GM18873 (cell line): ENCODE measurements at regions not wholly inside any gene's neighbourhood (a gene's known extent, or its start where the extent isn't known, plus 50 kb on each side); places are given as distances from the start of the nearest gene placed in this dataset.

ENCODE experiments used
- ATAC-seq: cut with Tn5 transposase; IDR thresholded peaks from one replicate; pipeline ENCODE4 v1.9.1; 2021; ENCODE audit warnings: mild to moderate bottlenecking, moderate library complexity, moderate number of reproducible peaks; ENCODE audit not compliant: unreplicated experiment, low FRiP score

DNA sequence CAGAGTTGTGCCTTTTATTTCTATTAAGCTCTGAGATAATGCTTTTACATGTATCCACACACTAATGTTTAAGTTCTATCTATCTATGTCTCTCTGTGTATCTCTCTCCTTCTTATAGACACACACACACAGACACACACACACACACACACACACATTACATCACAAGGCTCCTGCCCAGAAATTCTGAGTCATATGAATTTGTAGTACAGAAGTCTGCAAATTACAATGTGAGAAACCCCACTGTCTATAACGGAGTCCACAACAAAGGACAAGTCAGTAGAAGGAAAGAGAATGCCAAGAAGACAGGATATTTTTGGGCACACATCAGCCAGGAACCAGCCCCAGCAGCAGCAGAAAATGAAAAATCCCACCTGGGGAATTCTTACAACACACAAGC lies 142.4 kb downstream of the EN1 start:
- ATAC-seq = no peak

DNA sequence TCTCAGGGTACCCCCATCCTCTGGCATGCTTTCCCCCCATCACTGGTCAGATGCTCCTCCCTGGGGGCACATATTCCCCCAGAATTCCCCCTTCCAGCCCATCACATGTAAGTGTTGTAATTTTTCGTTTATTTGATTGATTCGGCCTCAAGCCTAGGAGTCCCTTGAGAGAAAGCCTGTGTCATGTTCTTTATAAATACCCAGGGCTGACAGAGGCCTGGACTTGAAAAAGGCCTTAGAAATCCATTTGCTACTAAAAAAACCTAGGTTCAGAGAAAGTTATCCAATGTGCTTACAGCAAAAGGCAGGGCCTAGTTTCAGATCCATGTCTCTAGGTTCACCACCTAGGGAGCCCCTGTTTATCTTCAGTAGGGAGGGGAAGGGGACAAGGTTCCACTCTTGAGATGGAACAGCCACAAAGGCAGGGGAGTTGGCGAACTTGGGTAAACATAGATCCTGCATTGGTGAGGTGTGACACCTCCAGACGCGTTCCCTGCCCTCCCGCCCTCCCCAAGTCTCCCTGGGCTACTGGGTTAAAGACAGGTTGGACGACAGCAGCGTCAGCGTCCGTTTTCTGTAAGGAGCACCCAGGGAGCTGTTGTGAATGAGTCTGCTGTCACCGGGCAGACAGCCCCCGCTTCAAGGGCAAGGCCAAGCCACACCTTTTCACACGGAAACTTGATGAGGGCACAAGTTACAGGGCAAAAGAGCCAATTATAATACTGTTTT lies 147.8 kb downstream of the EN1 start:
- no peak for ATAC-seq

DNA sequence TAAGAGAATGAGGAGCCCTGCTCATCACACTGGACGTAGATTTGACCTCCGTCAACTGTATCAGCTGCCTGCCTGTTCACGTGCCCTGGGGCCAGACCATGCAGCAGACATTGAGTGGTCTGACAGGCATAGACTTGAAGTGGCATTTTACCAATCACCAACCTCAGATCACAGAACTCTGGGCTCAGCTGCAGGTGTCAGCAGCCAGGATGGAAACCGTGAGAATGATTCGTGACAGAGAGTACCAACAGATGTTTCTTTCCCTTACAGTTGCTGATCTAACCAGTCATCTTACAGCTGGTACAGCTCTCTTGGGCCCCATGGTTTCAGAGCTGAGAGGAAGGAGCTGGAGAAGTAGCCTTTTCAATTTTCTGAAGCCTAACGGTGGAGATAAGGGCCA lies 148.9 kb downstream of the EN1 start:
- ATAC-seq = no peak

DNA sequence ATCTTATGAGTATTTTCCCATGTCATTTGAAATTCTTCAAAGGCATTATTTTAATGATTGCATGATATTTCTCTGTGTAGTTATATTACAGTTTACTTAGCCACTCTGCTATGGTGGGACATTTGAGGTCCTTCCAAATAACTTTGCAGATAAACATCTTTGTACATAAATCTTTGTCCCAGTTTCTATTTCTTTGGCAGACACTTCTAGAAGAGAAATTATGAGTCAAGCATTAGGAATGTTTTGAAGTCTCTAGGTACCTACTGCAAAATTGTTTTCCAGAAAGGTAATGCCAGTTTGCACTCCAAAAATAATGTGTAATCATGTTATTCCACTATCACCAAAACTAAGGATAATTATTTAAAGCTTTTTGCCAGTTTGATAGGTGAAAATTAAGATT lies 149.7 kb downstream of the EN1 start:
- ATAC-seq = no peak

DNA sequence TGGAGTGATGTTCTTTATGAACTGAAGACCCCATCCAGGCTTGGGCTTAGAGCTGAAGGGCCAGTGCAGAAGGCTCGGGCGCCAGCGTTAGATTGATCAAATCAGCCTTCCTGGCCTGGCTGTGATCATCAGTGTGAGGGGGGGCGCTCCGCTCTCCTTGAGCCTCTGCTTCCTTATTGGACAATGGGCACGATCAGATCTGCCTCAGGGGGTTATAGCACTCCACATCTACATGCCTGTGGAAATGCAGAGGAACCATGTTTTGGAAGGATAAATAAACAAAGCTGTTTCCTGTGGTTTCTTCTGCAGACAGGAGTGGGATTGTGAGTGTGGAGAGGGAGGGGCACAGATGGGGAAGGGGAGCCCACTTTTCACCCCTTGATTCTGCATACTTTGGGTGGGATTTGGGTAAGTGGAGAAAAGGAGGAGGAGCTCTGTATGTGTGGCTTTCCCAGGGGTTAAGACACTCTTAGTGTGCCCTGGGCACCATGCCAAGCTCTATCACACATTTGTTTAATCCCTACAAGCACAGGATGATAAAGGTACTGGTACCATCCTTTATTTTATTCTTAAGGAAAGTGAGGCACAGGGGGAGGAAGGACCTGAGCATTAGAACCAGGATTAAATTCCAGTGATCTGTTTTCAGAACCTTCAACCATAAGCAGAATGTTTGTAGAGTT lies 150.5 kb downstream of the EN1 start:
- ATAC-seq = no peak

DNA sequence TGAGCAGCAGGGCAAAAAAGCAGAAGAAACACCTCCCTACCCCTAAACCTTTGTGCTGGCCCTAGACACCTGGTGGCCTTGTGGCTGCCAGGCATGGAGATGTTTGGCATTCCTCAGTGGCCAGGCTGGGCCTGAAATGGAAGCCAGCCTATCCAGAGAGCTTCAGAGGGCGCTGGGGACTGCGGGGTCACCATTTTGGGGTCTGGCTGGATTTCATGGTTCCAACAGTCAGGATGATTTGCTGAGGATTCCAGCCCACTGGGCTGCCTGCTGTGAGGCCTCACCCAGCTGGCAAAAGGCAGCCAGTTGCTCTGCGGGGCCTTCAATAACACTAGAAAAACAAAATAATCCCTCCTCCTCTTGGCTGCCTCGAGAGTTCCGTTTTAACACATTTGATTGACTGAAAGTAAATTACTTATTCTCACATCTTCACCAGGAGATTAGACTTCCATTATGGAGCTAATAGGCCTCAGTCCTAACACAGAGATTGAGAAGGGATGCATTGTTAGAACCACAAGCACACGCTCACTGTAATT lies 154.1 kb downstream of the EN1 start:
- ATAC-seq = no peak

DNA sequence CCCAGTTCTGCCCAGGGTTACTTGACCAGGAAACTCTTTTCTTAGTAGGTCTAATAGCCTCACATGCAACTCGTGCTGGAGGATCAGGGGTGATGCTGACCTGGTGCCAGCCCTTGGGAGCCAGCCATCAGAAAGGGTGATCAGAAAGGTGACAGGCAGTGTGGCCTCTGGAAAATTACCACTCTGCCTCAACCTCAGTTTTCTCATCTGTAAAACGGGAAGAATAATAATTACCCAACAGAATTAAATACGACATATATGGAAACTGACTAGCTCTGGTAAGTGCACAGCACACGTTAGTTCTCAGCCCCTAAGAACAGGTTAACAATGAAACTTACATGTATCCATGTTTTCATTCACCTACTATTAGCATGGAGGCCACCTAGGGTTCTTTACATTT lies 157.6 kb downstream of the EN1 start:
- no peak for ATAC-seq

DNA sequence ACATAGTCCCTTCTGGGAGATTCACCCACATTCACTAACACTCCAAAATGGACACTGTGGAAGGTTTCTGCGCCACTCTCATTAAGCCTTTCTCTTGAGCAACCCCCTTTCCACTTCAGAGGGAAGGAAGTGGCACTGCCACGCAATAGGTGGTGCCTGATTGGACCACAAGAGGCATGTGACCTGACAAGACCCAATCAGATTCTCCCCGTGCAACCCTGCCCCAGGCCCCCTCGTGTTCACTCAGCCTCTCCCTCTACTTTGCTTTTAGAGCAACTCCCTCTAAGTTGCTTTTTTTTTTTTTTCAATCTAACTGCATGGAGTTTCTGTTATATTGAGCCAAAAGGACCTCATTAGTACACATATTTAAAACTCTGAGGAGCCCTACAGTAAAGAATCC lies 158.0 kb downstream of the EN1 start:
- no peak for ATAC-seq

DNA sequence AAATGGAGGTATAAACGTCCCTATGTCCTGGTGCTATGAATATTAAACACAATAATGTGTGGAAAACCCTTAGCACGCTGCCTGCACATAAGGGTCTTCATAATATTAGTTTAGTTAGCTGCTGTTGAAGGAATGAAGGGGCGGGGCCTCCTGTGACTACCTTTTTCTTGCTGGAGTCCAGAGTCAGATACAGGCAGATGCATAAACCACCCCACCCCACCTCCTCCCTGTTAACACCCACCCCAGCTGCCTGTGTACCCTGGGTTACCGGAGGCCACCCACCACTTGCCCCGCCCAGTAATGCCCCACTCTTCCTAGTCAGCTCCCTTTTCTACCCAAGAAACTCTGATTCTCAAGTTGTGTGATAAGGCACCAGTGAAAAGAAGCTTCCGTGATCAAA lies 158.4 kb downstream of the EN1 start:
- ATAC-seq = no peak

DNA sequence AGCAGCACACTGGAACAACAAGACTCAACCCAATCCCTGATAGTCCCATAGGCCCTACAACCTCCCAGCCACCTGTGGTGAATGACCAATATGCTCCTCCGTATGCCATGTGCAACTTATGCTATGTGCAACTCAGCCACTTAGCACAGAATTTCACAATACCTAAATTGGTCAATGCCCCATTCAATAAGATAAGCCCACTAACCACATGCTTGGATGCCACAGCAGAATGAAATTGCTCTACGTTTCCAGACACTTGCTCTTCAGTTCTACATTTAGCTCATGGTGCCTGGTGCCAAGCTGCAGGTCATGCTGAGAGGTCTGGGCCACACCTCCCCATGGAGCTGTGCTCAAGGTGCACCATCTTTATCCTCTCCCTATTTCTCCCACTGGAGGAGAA lies 159.8 kb downstream of the EN1 start:
- no peak for ATAC-seq

DNA sequence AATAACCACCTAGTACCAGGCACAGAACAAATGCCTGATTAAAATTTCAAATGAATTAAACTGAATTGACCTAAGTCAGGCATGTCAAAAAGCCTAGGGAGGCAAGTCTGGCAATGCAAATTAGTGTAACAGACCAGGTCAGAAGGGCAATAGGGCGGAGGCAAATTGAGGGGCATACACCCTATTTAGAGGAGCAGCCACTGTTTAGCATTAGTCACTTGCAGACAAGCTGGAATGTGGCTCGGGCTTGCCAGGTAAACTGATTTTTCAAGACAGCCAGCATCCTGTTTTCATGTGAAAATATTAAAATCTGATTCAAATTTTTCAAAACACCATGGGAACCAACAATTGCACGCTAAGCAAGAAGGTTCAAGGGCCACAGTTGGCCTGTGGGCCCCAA lies 160.3 kb downstream of the EN1 start:
- ATAC-seq = no peak

DNA sequence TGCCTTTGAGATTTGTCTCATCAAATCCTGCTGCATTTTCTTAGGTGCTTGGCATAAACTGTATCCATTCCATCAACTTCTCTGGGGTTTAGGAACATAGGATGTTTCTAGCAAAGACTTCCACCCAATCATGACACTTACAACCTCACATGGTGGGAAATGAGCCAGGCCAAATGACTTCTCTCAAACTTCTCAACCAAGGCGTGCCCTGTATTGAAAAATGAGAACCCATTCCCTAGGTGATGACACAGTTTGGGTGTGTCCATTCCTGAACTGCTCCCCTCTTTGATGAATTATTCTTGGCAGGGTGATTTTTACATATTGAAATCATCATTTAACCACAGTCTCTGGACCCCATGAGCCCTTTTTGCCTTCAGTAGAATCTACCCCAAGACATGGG lies 161.1 kb downstream of the EN1 start:
- ATAC-seq = no peak

DNA sequence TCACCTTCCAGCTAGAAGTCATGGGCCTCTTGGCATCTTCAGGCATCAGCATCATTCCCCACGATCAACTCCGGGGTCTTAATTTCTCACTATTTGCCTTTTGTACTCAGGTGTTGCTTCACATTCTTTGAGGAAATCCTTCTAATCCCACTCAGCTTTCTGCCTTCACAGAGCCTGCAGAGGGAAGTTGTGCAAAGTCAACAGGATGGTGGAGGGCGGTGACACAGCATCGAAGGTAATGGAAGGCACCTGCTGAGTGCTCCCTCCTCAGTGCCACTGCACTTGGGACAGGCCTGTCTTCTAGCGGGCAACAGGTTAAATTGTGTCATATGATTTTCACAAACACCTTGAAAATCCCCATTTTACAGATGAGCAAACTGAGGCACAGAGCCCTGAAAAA lies 164.0 kb downstream of the EN1 start:
- no peak for ATAC-seq

DNA sequence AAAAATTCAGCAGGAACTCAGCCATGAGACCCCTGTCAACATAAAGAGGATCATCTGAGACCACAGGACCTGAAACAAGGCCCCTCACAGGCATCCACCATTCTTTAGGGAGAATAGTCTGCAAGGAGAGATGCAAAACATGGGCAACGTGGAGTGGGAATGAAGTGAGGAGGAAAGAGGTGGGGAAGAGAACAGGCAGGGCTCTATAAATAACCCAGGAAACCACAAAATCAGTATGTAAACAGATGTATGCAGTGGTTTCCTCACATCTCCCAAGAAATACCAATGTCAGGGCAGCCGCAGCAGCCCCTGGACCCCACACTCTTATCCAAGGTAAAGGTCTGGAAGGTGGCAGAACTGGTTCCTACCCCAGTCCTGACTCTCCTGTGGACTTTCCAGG lies 168.5 kb downstream of the EN1 start:
- no peak for ATAC-seq

DNA sequence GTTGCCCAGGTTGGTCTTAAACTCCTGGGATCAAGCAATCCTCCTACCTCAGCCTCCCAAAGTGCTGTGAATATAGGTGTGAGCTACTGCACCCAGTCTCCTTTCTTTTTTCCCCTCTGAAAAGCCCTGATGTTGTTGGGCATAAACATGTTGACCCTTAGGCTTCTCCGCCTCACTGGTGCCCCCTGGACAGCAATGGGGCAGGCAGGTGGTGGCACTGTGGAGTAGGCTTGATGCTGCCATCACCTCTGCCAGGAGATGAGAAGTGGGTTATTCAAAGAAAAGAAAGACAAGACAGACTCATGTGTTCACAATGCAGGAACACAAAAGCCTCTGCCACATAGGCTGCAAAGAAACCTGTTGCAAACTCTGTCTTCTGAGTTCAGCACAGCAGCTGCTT lies 169.9 kb downstream of the EN1 start:
- ATAC-seq = no peak

DNA sequence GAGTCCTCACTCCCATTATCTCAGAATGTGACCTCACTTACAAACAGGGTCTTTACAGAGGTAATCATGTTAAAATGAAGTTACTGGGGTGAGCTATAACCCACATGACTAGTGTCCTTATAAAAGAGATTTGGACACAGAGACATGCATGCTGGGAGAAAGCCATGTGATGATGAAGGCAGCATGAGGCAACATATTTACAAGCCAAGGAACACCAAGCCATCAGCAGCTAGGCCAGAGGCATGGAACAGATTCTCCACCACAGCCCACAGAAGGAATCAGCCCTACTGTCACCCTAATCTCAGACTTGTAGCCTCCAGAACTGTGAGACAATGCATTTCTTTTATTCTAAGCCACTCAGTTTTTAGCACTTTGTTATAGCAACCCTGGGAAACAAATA lies 171.9 kb downstream of the EN1 start:
- no peak for ATAC-seq

DNA sequence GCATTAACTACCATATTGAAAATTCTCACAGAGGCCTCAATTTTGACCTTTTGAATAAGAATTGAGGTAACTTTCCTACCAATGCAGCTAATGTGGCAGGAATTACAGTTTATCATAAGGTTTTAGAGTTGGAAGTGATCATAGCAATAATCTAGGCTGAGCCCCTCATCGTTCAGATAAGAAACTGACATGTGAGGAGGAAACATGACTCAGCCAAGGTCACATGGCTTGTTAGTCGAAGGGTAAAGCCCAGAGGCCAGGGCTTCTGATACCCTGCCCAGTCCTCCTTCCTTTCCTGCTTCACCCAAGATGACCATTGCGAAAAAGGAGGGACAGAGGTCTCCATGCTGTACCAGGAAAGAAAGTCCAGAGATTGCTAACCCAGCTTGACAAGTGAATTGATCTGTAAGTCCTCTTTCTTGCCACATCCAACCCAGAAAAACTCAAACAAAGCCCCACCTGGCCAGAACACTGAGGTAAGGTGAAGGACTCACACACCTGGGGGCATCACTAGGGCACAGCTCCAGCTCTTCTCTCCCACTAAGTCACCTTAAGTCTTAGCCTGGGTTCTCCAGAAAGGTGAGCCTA lies 174.8 kb downstream of the EN1 start:
- ATAC-seq = no peak

DNA sequence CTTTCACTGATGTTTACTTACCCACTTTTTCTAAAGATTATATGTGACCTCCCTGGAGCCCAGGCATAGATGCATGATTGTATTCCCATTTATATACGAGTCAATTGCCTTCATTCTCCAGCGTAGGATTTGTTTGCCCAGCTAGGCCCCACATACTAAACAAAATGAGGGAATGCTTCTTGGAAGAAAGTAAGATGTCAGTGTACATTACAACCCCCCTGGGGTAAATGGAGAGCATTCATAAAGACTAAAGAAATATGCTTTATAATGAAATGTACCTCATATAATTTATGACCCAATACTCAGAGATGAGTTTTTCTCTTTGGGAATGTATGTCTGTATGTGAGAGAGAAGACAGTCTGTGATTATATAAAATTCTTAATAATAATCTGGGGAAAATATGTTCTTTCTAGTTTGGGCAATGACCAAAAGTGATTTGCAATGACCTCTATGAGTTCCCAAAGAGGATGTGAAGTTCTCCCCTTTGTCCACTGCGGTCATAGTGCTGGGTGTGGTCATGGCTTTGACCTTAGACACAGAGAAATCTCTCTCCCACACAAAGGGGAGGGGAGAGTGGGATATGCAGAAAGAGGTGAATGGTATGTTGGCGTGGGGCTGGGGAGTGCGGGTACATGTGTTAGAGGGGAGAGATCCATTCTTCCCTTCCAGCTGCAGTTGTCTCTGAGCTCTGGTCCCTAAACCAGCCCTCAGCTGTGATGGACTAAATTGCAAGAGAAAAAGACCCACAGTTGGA lies 175.6 kb downstream of the EN1 start:
- ATAC-seq = no peak

DNA sequence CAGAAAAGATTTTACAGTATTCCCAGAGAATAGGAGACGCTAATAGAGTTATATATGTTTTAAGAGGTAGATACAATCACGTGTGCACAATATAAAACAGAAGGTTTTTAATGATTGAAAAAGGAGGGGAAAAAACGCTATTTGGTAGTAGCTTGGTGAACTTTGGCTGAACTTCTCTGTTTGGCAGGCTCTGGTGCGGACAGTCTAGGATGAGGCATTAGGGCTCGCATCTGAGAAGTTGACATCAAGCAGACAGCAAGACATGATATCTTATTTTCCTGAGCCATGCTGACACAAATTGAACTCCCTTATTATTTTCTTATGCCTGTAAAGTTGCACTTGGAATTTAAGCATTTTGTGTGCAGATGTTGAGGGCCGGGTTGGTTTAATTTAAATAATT lies 176.6 kb downstream of the EN1 start:
- ATAC-seq = no peak

DNA sequence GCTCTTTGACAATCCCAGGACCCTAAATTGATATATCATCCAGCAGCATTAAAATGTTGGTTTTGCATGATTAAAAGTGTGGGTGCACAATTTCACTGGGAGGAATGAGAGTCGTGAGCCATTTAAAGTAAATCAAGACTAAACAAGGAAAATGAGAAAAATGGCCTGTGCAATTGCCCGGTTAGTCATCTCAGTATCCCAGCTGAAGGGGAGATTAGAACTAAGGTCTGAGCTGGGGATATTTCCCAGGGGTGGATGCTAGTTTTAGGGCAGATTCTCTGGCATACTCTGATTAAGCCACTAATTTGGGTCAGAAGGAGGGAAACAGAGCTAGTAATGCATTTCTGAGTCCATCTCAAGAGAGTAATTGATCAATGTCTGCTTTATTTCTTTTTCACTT lies 177.2 kb downstream of the EN1 start:
- no peak for ATAC-seq

DNA sequence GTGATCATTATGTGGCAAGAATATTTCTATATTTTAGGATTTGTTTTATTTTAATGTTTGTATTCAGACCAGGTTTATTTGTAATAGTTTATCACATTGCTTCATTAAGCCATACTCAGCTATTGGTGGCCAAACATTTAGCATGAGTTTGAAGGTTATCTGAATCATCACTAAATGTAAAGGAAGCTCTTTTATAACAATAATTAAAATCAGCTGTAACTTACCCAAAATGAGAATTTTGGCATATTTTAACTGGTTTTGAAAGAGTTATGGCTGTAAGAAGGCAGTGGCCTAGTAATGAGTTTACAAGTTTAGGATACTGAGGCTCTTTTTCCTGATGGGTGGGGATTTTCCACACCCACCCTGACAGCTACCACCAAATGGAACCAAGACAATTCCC lies 177.8 kb downstream of the EN1 start:
- no peak for ATAC-seq
